ENCODE measurements at regions not wholly inside any gene's neighbourhood (a gene's known extent, or its start where the extent isn't known, plus 50 kb on each side); places are given as distances from the start of the nearest gene placed in this dataset.

DNA sequence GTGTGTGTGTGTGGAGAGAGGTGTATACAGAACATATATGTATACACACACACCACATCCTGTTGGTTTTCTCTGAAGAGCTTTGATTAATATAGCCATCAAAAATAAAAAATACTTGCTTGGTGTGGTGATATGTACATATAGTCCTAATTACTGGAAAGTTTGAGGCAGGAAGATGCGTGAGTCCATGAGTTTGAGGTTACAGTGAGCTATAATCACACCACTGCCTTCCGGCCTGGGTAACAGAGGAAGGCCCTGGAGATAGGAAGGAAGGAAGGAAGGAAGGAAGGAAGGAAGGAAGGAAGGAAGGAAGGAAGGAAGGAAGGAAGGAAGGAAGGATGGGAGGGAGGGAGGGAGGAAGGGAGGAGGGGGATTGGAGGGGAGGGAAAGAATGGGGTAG lies 360.4 kb upstream of the CPEB2 start:
- POLR2A ChIA-PET (ENCODE audit: partially characterized antibody): no interaction called here
- no peak overlapping the region for H3K14ac ChIP-seq (ENCODE audit: insufficient read length)
- no peaks in the 10 kb centered on the region for H3K27me3 ChIP-seq (replicated peaks in 1 of 4; ENCODE audit: control insufficient read depth in 3 of 4, extremely low read depth in 1 of 4, insufficient read depth in 3 of 4, low read length in 3 of 4)
- H3K23ac ChIP-seq (ENCODE audit: insufficient read length): no peak overlapping the region
- no peak overlapping the region for H4K5ac ChIP-seq (ENCODE audit: insufficient read length, low read depth, low read length)
- H3K4me3 ChIP-seq (ENCODE audit: extremely low read depth in 1 of 4, insufficient read depth in 2 of 4, low read depth in 3 of 4, low read length in 4 of 4): no peak overlapping the region
- H2BK12ac ChIP-seq (ENCODE audit: low read depth, low read length): no peak overlapping the region
- no peak overlapping the region for H3K27ac ChIP-seq (ENCODE audit: low read depth, low read length)
- no peak overlapping the region for H3K56ac ChIP-seq (replicated peaks; ENCODE audit: insufficient read length, low read depth, low read length)
- CTCF ChIA-PET (ENCODE audit: partially characterized antibody): interaction anchor here (0.7 kb wide), 1 partner anchor 613 kb away, joined by 3 read pairs; no protein-coding TSS in a partner anchor
- H3K18ac ChIP-seq (ENCODE audit: extremely low read depth, low read length): no peak overlapping the region
- H3K23me2 ChIP-seq (ENCODE audit: low read depth, low read length): no peaks in the 10 kb centered on the region
- WGBS, 2 experiments (ENCODE audit: extremely low coverage in 1 of 2, insufficient coverage in 1 of 2, insufficient read length in 1 of 2, insufficient replicate concordance in 2 of 2, low coverage in 1 of 2, low lambda C conversion rate in 2 of 2, missing lambda C conversion rate in 1 of 2): 82% methylated on average over 2 of the region's 2 CpGs; no CpG with 5 or more reads in 1 of the 2 experiments
- no peak overlapping the region for H4K91ac ChIP-seq (replicated peaks; ENCODE audit: insufficient read length, low read length)
- H2BK5ac ChIP-seq (ENCODE audit: low read depth, low read length): no peak overlapping the region
- no peaks in the 10 kb centered on the region for H3K79me1 ChIP-seq (ENCODE audit: low read depth, low read length)
- H3K4me1 ChIP-seq (replicated peaks in 1 of 4; ENCODE audit: control insufficient read depth in 3 of 4, insufficient read depth in 4 of 4, low read length in 3 of 4): no peaks in the 10 kb centered on the region
- no peak overlapping the region for H2BK120ac ChIP-seq (replicated peaks; ENCODE audit: low read depth, low read length)
- no peak overlapping the region for H3K9ac ChIP-seq (replicated peaks in 1 of 4; ENCODE audit: extremely low read depth in 1 of 4, low read depth in 3 of 4, low read length in 3 of 4)
- no peaks in the 10 kb centered on the region for H3K36me3 ChIP-seq (ENCODE audit: control insufficient read depth in 2 of 4, insufficient read depth in 4 of 4, low read length in 3 of 4)
- no peak overlapping the region for H2AK5ac ChIP-seq (ENCODE audit: low read depth, low read length)
- no peak overlapping the region for H3K4ac ChIP-seq (replicated peaks; ENCODE audit: insufficient read length, low read depth, low read length)
- H2BK15ac ChIP-seq (ENCODE audit: low read length): no peak overlapping the region
- H3K9me3 ChIP-seq (ENCODE audit: insufficient read depth in 2 of 2, low read depth in 1 of 2, low read length in 1 of 2): no peaks in the 10 kb centered on the region
- H4K20me1 ChIP-seq (replicated peaks in 1 of 2; ENCODE audit: control insufficient read depth in 1 of 2, insufficient read depth in 2 of 2, low read length in 2 of 2): no peaks in the 10 kb centered on the region
- FAIRE-seq: no peak
- no peak overlapping the region for H4K8ac ChIP-seq (ENCODE audit: extremely low read depth, insufficient read depth, low read length)
- no peak overlapping the region for H2BK20ac ChIP-seq (ENCODE audit: low read length)
- no peak for DNase-seq (ENCODE audit: low read depth in 1 of 2, low spot score in 2 of 2)
- no peak overlapping the region for H3K4me2 ChIP-seq (ENCODE audit: insufficient read depth in 1 of 2, low read depth in 2 of 2, low read length in 2 of 2)
- H2AFZ ChIP-seq (ENCODE audit: low read length): no peak overlapping the region
- H3K79me2 ChIP-seq (ENCODE audit: control insufficient read depth in 1 of 2, insufficient read depth in 2 of 2, low read length in 2 of 2): no peaks in the 10 kb centered on the region
- TF ChIP-seq RAD21 (IDR thresholded peaks at IDR 0.05 in 1 of 2, conservative IDR thresholded peaks at IDR 0.05 in 1 of 2; ENCODE audit: low read depth in 2 of 2, low read length in 2 of 2) (no peak), RFX5 (IDR thresholded peaks at IDR 0.05; ENCODE audit: borderline replicate concordance, low read depth, low read length) (no peak), NANOG (IDR thresholded peaks at IDR 0.05; ENCODE audit: insufficient read depth, low read depth, low read length, poor library complexity, severe bottlenecking) (no peak), SP4 (IDR thresholded peaks at IDR 0.05; ENCODE audit: low read length) (no peak), NRF1 (IDR thresholded peaks at IDR 0.05; ENCODE audit: low read depth, low read length) (no peak), HDAC6 (IDR thresholded peaks at IDR 0.05; ENCODE audit: low read depth, low read length) (no peak), CHD2 (IDR thresholded peaks at IDR 0.05; ENCODE audit: low read length) (no peak), CTBP2 (IDR thresholded peaks at IDR 0.05; ENCODE audit: borderline replicate concordance, insufficient read depth, insufficient read length, low read length) (no peak), EP300 (IDR thresholded peaks at IDR 0.05; ENCODE audit: borderline replicate concordance in 1 of 2, low read depth in 2 of 2, low read length in 2 of 2) (no peak), CBX8 (IDR thresholded peaks at IDR 0.05; ENCODE audit: borderline replicate concordance, low read depth, low read length) (no peak), JUN (IDR thresholded peaks at IDR 0.05; ENCODE audit: low read depth, low read length) (no peak), HDAC2 (IDR thresholded peaks at IDR 0.05; ENCODE audit: borderline replicate concordance in 1 of 2, low read depth in 2 of 2, low read length in 2 of 2) (no peak), POLR2A (IDR thresholded peaks at IDR 0.05; ENCODE audit: control extremely low read depth in 1 of 2, low read depth in 2 of 2, low read length in 2 of 2) (no peak)
- TF ChIP-seq, protein P1, sequence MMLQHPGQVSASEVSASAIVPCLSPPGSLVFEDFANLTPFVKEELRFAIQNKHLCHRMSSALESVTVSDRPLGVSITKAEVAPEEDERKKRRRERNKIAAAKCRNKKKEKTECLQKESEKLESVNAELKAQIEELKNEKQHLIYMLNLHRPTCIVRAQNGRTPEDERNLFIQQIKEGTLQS (IDR thresholded peaks at IDR 0.05; ENCODE audit: insufficient read depth, low read depth, low read length): no peak

Measured in H1 (cell line).